NCI-H1417 (cell line): ENCODE measurements at regions not wholly inside any gene's neighbourhood (a gene's known extent, or its start where the extent isn't known, plus 50 kb on each side); places are given as distances from the start of the nearest gene placed in this dataset.
A peak's percentile ranks its signal among the peaks of the same experiment; 100 is the strongest.

Experiments
- DNase-seq, 3 experiments: peaks; one replicate each; lab custom pipeline; 2025; lab: John Stamatoyannopoulos, UW

DNA sequence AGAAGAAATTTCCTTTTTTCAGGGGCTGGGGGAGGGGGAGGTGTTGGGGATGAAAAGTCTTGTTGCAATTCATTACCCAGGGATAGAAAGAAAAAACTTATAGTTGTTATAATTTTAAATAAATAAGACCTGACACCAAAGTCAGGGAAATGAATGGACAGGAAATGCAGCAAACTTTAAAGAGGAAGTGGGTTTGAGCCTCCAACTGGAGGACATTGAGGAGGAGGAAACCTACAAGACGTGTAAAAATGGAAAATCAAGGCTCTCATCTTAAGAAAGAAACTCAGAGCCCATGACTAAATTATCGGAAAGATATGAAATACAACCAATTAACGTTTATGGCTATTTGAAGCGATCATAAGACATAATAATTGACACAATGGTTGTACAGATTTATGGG is 54.4 kb downstream of the NIBAN1 start:
- no peak for DNase-seq

DNA sequence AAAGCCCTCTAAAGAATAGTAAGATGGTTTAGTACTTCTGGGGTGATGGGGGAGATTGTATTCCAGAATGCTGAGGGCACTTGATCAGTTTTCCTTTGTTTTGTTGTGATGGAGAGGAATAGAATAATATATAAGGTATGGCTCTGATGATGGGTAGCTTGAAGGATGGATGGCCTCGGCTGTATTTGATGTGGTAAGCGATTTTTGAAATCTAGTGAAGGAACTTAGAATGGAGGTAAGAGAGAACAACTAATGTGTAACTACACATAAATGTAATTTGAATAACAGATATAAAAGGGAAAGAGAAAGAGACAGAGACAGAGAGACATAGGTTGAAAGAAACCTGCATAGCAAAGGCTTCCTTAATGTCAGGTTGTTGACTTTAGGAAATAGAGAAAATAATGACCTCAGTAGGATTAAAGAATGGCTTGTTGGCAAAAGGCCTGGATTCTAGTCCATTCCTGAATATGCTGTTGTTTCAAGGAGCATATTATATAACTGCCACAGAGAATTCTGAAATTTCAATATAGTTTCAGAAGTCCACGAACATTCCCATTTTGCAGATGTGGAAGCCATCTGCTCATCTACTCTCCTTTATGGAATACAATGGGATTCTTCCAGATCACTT is 58.7 kb downstream of the NIBAN1 start:
- DNase-seq, result no peak

- DNase-seq, result no peak
Measured at GRCh38 chr1:184914149-184914548, 60.2 kb downstream of the NIBAN1 start.

DNA sequence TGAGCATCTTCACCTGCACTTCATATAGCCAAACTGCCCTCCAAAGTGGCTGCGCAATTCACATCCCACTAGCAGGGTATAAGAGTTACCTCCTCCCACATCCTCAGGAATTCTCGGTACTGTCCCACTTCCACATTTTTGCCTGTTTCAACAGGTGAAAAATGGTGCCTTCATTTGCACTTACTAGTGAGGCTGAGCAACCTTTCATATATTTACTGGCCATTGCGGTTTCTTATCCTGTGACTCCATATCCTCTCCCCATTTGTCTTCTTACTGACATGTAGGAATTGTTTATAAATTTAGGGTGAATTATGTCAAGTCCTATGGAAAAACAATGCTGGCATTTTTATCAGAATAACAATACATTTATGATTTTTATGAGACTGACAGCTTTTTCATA is 61.9 kb downstream of the NIBAN1 start:
- DNase-seq, result no peak

GRCh38 chr1:184911830-184912229 is 62.5 kb downstream of the NIBAN1 start:
- no peak for DNase-seq

DNA sequence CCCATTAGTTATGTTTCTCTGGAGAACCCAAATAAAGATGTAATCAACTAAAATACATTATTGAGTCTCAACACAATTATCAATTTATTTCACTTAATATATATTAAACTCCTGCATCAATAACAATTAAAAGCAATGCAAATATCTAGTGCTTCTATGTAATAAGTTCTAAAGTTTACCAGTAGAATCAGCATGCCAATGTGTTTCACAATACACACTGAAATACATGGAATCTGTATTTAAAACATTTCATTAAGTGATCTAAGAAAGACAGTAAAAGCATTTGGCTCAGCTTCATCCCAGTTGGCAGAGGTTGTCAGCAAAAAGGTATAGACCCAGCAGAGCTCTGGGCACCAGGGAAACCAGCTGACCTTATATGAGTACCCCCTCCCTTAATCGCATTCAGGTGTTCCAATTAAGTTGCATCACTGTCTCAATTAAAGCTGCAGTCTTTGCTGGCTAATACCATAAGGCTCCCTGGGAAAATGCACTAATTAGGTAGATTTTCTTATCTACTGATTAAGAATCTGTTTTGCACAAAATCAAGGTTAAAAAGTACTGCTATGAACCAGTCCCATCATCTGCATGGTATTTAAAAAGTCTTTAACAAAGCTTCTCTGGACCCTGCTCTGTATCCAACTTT is 63.1 kb downstream of the NIBAN1 start:
- DNase-seq, result no peak

GRCh38 chr1:184910691-184911091 is 63.6 kb downstream of the NIBAN1 start:
- no peak for DNase-seq

DNA sequence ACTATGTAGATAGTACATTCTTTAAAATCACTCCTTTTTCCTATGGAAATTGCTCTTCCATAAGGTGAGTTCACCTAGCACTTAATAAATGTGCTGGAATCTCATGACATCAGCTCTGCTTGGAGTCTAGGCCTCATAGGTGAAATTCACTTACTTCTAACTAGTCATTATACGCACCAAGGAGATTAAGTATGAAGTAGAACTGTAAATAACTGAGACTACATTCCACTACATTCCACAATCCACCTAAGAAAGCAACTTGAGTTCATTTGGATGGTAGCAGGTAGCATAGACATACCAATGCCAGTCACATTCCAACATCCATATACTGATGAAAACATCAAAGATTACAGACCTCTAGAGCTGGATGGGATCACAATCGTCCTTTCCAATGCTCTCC is 64.3 kb downstream of the NIBAN1 start:
- DNase-seq, result no peak

DNA sequence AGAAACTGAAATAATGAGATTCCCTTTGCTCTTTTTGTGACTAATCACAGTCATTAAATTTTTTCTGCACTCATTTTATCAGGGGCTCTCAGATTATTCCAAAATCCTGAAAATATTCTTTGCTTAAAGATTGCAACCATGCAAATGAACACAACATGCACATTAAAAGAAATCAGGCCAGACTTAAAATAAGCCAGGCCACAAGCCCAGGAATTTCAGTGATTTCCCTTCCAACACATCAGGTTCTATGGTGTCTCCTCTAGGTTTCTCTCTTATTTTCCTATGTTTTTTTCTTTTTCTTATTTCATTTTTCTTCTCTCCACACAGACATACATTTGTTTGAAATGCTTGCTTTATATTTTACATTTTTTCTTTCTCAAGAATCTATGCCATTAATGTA is 65.3 kb downstream of the NIBAN1 start:
- DNase-seq, result no peak

- DNase-seq, result no peak
Measured at GRCh38 chr1:184908506-184908905, 65.8 kb downstream of the NIBAN1 start.

- no peak for DNase-seq
Measured at GRCh38 chr1:184907500-184907899, 66.8 kb downstream of the NIBAN1 start.

DNA sequence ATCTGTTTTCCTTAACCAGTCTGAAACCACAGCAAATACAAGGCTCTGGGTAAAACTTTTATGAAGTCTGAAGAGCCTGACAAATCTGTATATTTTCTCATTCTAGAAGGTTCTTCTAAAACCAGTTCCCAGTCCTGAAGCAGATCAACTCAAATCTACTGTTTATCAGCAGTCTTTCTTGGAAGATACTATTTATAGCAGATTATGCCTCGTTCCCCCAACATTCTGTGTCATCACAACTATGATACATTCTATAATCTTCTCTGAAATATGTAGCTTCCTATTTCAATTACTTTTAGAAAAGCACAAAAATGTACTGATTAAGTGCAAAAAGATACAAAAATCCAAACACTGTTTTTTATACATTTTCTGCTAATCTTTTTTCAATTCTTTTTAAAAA is 67.5 kb downstream of the NIBAN1 start:
- no peak for DNase-seq

- peak; percentile 73 to 99 (median 96) for DNase-seq
Measured at GRCh38 chr1:184905601-184906322, 68.5 kb downstream of the NIBAN1 start.

- no peak for DNase-seq
Measured at GRCh38 chr1:184903111-184903692, 71.1 kb downstream of the NIBAN1 start.

GRCh38 chr1:184900507-184900906 is 73.8 kb downstream of the NIBAN1 start:
- DNase-seq, result no peak

DNA sequence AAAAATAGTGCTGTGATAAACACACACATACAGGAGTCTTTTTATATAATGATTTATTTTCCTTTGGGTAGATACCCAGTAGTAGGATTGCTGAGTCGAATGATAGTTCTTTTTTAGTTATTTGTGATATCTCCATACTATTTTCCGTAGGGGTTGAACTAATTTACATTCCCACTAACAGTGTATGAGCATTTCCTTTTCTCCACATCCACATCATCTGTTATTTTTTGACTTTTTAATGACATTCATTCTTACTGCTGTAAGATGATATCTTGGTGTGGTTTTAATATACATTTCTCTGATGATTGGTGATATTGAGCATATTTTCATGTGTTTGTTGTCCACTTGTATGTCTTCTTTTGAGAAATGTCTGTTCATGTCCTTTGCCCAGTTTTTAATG is 78.3 kb downstream of the NIBAN1 start:
- DNase-seq, result no peak

- DNase-seq, result no peak
Measured at GRCh38 chr1:184895086-184895485, 79.2 kb downstream of the NIBAN1 start.

GRCh38 chr1:184893695-184894094 is 80.6 kb downstream of the NIBAN1 start:
- no peak for DNase-seq

- no peak for DNase-seq
Measured at GRCh38 chr1:184892116-184892515, 82.2 kb downstream of the NIBAN1 start.

GRCh38 chr1:184891440-184891839 is 82.9 kb downstream of the NIBAN1 start:
- DNase-seq, result no peak

- no peak for DNase-seq
Measured at GRCh38 chr1:184890539-184890973, 83.8 kb downstream of the NIBAN1 start.

- no peak for DNase-seq
Measured at GRCh38 chr1:184889902-184890301, 84.4 kb downstream of the NIBAN1 start.

DNA sequence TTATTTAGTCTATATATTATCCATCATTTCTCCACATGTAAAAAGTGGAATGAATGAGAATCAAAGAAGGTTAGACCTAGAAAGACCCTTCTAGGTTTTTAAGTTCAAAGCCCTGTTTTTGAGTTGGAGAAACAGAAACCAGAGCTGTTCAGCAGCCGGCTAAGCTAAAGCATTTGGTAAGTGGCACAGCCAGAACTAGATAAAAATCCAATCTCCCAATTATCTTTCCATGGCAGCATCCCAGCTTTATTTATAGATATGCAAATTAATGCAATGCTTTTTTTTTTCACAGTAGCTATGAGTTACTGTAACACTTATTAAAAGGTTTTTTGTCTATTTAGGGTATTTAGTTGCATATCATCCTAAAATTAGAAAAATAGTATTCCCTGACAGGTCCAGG is 85.1 kb downstream of the NIBAN1 start:
- no peak for DNase-seq
